Psoas muscle (tissue), 7 donors: ENCODE measurements at regions not wholly inside any gene's neighbourhood (a gene's known extent, or its start where the extent isn't known, plus 50 kb on each side); places are given as distances from the start of the nearest gene placed in this dataset.

Source experiments
- ATAC-seq, 4 donors: fragments of 200-7000 bp; cut with Tn5 transposase; one replicate each; pipeline ENCODE4 v1.9.1; 2020; ENCODE audit warnings: moderate library complexity in 3 of 4, mild to moderate bottlenecking in 2 of 4
- DNase-seq, 2 donors: peaks; one replicate each; pipeline ENCODE4 v3.0.0-alpha.2; 2020
- H3K27ac ChIP-seq: fragments of 200-600 bp; one replicate; pipeline ENCODE4 v1.8.0; 2022
- H3K27me3 ChIP-seq, 3 donors: fragments of 200-600 bp in 1 of 3; one replicate each; pipeline versions ENCODE4 v1.6.1 to v1.8.0; 2013 to 2022; ENCODE audit warnings: low read length in 2 of 3, mild to moderate bottlenecking in 2 of 3, moderate library complexity in 1 of 3; ENCODE audit not compliant: insufficient read depth in 3 of 3
- H3K36me3 ChIP-seq, 2 donors: fragments of 200-600 bp in 1 of 2; one replicate each; pipeline versions ENCODE4 v1.6.1 to v1.8.0; 2013 to 2022; ENCODE audit warnings: low read depth in 1 of 2, mild to moderate bottlenecking in 1 of 2, moderate library complexity in 1 of 2; ENCODE audit not compliant: insufficient read depth in 1 of 2
- H3K4me1 ChIP-seq: fragments of 200-600 bp; one replicate; pipeline ENCODE4 v1.8.0; 2022
- H3K4me3 ChIP-seq: fragments of 200-600 bp; one replicate; pipeline ENCODE4 v1.8.0; 2022; ENCODE audit warnings: mild to moderate bottlenecking
- H3K9me3 ChIP-seq: fragments of 200-600 bp; one replicate; pipeline ENCODE4 v1.8.0; 2022
- WGBS, 3 donors: extraction: QIAGEN DNeasy Blood & Tissue Kit; methylation state at CpG; one replicate each; pipeline versions ENCODE4 v1.1.6 to v1.1.7; 2013; 5-methylcytosine and 5-hydroxymethylcytosine counted together
- intact Hi-C, 2 donors: fragments of 100-400 bp; cut with DNase I; formaldehyde crosslinking; loops; one replicate each; pipeline versions ENCODE4 v1.11.0 to v1.14.2; 2022
- TF ChIP-seq, protein P1 (sequence below): fragments of 200-600 bp; IDR thresholded peaks from one replicate; pipeline ENCODE4 v1.8.0; 2022; ENCODE audit warnings: antibody characterized with exemption
- donor health status: healthy with polysubstance abuse.
- donor health status: DM: no; HTN: no; CAD: no; lungs with moderate emphysema.
- donor health status: Bipolar disorder and iron deficiency.
- donor health status: healthy.
- donor health status: DM: yes; HTN: yes; CAD: no.
- donor health status: DM: no; HTN: no; CAD: no.
- donor health status: DM: yes; HTN: yes; CAD: no.

DNA sequence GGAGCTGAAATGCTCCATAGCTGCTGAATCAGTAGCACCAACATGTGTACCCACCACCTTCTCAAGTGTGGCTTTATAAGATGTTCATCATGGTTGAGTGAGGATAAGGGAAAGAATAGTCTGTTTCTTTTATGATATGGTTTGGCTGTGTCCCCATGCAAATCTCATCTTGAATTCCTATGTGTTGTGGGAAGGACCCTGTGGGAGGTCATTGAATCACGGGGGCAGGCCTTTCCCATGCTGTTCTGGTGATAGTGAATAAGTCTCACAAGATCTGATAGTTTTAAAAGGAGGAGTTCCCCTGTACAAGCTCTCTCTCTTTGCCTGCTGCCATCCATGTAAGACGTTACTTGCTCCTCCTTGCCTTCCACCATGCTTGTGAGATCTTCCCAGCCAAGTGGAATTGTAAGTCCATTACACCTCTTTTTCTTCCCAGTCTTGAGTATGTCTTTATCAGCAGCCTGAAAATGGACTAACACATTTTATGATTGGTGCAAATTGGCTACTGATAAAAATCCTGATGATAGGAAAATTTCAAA lies 799.9 kb downstream of the TNS3 start:
- Histone ChIP-seq H3K4me1 (no peaks in the 10 kb centered on the region), H3K36me3 (no peaks in the 10 kb centered on the region), H3K4me3 (no peak overlapping the region), H3K27me3 (no peaks in the 10 kb centered on the region), H3K9me3 (peaks cover 3% of the 10 kb centered on the region), H3K27ac (no peak overlapping the region)
- intact Hi-C loops = no loop called here
- 68 to 82% (median 78%) methylated on average over 2 of the region's 2 CpGs for WGBS, 3 donors
- ATAC-seq (no peak), DNase-seq (no peak)
- TF ChIP-seq, protein P1, sequence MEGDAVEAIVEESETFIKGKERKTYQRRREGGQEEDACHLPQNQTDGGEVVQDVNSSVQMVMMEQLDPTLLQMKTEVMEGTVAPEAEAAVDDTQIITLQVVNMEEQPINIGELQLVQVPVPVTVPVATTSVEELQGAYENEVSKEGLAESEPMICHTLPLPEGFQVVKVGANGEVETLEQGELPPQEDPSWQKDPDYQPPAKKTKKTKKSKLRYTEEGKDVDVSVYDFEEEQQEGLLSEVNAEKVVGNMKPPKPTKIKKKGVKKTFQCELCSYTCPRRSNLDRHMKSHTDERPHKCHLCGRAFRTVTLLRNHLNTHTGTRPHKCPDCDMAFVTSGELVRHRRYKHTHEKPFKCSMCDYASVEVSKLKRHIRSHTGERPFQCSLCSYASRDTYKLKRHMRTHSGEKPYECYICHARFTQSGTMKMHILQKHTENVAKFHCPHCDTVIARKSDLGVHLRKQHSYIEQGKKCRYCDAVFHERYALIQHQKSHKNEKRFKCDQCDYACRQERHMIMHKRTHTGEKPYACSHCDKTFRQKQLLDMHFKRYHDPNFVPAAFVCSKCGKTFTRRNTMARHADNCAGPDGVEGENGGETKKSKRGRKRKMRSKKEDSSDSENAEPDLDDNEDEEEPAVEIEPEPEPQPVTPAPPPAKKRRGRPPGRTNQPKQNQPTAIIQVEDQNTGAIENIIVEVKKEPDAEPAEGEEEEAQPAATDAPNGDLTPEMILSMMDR = no peak

DNA sequence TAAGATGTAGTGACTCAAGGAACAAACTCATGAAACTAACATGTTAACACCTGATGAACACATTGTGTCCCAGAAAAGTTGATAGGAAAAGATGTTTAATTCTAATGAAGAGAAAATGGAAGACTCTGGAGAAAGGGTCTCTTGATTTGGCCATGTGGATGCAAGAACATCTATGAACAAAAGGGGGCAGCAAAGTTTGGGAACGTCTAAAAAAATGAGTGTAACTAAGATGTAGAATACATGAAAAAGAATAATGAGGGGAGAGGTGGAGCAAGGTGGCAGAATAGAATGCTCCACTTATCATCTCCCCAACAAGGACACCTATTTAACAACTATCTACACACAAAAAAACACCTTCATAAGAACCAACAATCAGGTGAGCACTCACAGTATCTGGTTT lies 805.1 kb downstream of the TNS3 start:
- H3K27ac ChIP-seq = no peak overlapping the region
- DNase-seq (no peak), ATAC-seq (no peak)
- 4 to 15% (median 8%) methylated on average over 1 of the region's 1 CpG for WGBS, 3 donors
- no peaks in the 10 kb centered on the region for H3K27me3 ChIP-seq
- no peak overlapping the region for H3K4me3 ChIP-seq
- intact Hi-C loops = loop anchor here in 1 of 2 donors (10.0 kb wide), 1 partner anchor 308 kb away; no protein-coding TSS in a partner anchor
- H3K9me3 ChIP-seq = peaks cover 3% of the 10 kb centered on the region
- H3K36me3 ChIP-seq = no peaks in the 10 kb centered on the region
- peaks cover 20% of the 10 kb centered on the region for H3K4me1 ChIP-seq
- TF ChIP-seq, protein P1 = no peak

DNA sequence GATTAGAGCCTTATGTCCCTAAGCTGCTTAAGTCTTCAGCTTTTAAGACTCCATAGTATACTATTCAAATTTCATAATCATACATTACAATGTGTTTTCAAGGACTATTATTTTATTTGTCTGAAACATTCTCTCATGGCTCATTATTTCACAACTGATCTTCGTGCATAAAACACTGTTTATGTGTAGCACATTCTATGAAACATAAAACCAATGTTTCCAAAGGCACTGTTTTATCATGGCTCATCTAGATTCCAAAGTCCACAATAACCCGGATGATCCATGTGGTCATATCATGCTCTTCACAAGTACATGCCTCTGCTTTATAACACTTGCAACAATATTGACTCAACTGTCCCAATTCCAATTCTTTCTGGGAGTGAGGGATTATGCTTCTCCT lies 806.1 kb downstream of the TNS3 start:
- WGBS, 3 donors = 16 to 52% (median 18%) methylated on average over 2 of the region's 2 CpGs
- Histone ChIP-seq H3K36me3 (no peaks in the 10 kb centered on the region), H3K27me3 (no peaks in the 10 kb centered on the region), H3K9me3 (peaks cover 3% of the 10 kb centered on the region), H3K27ac (no peak overlapping the region), H3K4me1 (peaks cover 20% of the 10 kb centered on the region), H3K4me3 (no peak overlapping the region)
- intact Hi-C loops = loop anchor here in 1 of 2 donors (10.0 kb wide), 1 partner anchor 309 kb away; no protein-coding TSS in a partner anchor
- ATAC-seq (no peak), DNase-seq (no peak)
- TF ChIP-seq, protein P1 = no peak

DNA sequence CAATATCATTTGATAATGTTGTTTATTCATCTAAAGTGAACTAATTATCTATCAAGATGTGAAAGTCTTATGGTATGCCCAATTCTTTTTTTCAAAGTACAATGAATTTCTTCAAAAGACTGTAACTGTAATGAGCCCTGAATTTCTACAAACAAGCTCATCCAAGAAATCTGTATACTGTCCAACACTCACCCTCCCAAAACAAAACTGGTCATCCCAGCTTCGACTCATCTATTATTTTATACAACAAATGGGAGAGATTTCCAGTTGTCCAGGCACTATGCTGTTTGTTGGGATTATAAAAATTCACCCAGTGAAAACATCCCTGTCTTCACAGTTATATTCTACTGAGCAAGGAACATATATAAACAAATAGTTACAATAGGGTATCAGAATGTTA lies 806.9 kb downstream of the TNS3 start:
- Histone ChIP-seq H3K27me3 (no peaks in the 10 kb centered on the region), H3K4me3 (no peak overlapping the region), H3K9me3 (peaks cover 3% of the 10 kb centered on the region), H3K27ac (no peak overlapping the region), H3K36me3 (no peaks in the 10 kb centered on the region), H3K4me1 (peaks cover 20% of the 10 kb centered on the region)
- TF ChIP-seq, protein P1 = no peak
- WGBS, 3 donors = 60 to 83% (median 74%) methylated on average over 1 of the region's 1 CpG
- ATAC-seq (no peak), DNase-seq (no peak)
- intact Hi-C loops = loop anchor here in 1 of 2 donors (10.0 kb wide), 1 partner anchor 310 kb away; no protein-coding TSS in a partner anchor

DNA sequence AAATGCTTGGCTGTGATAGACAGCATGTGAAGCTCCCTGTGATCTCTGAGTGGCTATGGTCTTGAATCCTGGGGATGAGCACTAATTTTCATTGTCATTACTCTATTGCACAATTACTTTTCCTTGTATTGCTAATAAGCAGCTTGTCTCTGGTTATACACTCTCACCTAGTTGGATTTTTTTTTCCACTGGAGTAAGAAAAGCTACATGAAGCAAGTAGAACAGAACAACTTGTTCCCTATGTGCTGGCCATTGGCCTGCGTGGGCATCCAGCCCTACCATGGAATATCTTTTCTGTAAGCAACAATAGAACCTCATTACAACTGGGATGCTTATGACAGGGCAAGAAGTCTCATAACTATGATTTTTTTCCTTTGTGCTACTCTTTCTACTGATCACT lies 807.4 kb downstream of the TNS3 start:
- H3K27ac ChIP-seq = no peak overlapping the region
- intact Hi-C loops = loop anchor here in 1 of 2 donors (10.0 kb wide), 1 partner anchor 310 kb away; no protein-coding TSS in a partner anchor

More for the DNA sequence above, 807.4 kb downstream of the TNS3 start:
- ATAC-seq (peak in 3 of 4 donors; percentile 79 to 91 (median 90)), DNase-seq (peak in 1 of 2 donors; percentile 58)
- Histone ChIP-seq H3K27me3 (no peaks in the 10 kb centered on the region), H3K9me3 (no peaks in the 10 kb centered on the region), H3K36me3 (no peaks in the 10 kb centered on the region), H3K4me3 (no peak overlapping the region), H3K4me1 (peaks cover 20% of the 10 kb centered on the region)
- whole genome bisulfite sequencing, 3 donors = 55 to 83% (median 72%) methylated on average over 1 of the region's 1 CpG
- TF ChIP-seq, protein P1 = no peak
